ENCODE measurements at regions not wholly inside any gene's neighbourhood (a gene's known extent, or its start where the extent isn't known, plus 50 kb on each side); places are given as distances from the start of the nearest gene placed in this dataset.

DNA sequence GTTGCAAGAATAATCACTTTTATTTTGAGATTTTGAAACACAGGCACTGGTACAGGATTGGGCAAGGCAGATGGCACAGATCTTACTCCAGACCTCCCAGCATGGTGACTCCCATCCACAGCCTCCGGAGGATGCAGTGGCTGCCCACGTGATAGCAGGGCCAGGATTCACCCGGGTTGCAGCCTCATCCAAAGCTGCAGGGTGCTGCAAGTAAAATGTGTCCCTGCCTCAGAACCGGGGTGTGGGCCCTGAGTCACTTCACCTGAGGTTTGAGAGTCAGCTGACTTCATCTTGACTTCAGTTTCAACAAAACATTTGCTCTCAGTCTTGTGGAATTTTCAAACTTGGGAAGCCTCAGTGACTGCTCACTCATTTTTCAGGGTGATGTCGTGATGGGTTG is 201.9 kb downstream of the FGF9 start:
- no peaks in the 10 kb centered on the region for H3K9me3 ChIP-seq
- intact Hi-C loops (cut with DNase I; ENCODE audit: low total_unique reads) (no loop called here), in situ Hi-C loops (cut with MboI; ENCODE audit: low sequenced_read_pairs in 4 of 4) (no loop called here)
- ATAC-seq (no peak), DNase-seq (no peak)
- H3K27me3 ChIP-seq, result no peaks in the 10 kb centered on the region
- TF ChIP-seq, protein P1, sequence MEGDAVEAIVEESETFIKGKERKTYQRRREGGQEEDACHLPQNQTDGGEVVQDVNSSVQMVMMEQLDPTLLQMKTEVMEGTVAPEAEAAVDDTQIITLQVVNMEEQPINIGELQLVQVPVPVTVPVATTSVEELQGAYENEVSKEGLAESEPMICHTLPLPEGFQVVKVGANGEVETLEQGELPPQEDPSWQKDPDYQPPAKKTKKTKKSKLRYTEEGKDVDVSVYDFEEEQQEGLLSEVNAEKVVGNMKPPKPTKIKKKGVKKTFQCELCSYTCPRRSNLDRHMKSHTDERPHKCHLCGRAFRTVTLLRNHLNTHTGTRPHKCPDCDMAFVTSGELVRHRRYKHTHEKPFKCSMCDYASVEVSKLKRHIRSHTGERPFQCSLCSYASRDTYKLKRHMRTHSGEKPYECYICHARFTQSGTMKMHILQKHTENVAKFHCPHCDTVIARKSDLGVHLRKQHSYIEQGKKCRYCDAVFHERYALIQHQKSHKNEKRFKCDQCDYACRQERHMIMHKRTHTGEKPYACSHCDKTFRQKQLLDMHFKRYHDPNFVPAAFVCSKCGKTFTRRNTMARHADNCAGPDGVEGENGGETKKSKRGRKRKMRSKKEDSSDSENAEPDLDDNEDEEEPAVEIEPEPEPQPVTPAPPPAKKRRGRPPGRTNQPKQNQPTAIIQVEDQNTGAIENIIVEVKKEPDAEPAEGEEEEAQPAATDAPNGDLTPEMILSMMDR (IDR thresholded peaks at IDR 0.05 in 4 of 5, conservative IDR thresholded peaks at IDR 0.05 in 1 of 5), result no peak
- TF ChIP-seq POLR2A (IDR thresholded peaks at IDR 0.05), result no peak
- H3K4me3 ChIP-seq, result no peak overlapping the region
- H3K27ac ChIP-seq, result no peak overlapping the region
- H3K36me3 ChIP-seq, result no peaks in the 10 kb centered on the region
- no peaks in the 10 kb centered on the region for H3K4me1 ChIP-seq

DNA sequence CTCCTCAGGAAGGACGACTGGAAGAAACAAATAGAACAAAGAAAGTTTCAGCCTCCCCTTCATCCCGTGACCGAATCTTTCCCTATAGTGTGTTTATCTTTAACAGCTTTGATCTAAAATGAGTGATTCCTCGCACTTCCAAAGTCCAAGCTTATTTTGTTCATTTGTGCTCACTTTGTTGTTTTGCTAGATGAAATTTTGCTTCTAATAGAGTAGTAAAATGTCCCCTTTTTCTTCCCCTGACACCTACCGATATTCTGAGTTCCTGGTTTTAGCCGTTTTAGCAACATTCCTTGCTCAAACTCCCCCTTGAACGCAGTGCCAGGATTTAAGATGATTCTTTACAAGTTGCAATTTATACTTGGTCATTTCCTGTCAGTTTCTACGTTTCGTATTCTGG is 204.2 kb downstream of the FGF9 start:
- DNase-seq (no peak), ATAC-seq (no peak)
- H3K4me3 ChIP-seq, result no peak overlapping the region
- TF ChIP-seq POLR2A (IDR thresholded peaks at IDR 0.05), result no peak
- TF ChIP-seq, protein P1 (IDR thresholded peaks at IDR 0.05 in 4 of 5, conservative IDR thresholded peaks at IDR 0.05 in 1 of 5), result no peak
- H3K27ac ChIP-seq, result no peak overlapping the region
- no peaks in the 10 kb centered on the region for H3K4me1 ChIP-seq
- no peaks in the 10 kb centered on the region for H3K9me3 ChIP-seq
- intact Hi-C loops (cut with DNase I; ENCODE audit: low total_unique reads) (no loop called here), in situ Hi-C loops (cut with MboI; ENCODE audit: low sequenced_read_pairs in 4 of 4) (no loop called here)
- no peaks in the 10 kb centered on the region for H3K36me3 ChIP-seq
- H3K27me3 ChIP-seq, result no peaks in the 10 kb centered on the region

DNA sequence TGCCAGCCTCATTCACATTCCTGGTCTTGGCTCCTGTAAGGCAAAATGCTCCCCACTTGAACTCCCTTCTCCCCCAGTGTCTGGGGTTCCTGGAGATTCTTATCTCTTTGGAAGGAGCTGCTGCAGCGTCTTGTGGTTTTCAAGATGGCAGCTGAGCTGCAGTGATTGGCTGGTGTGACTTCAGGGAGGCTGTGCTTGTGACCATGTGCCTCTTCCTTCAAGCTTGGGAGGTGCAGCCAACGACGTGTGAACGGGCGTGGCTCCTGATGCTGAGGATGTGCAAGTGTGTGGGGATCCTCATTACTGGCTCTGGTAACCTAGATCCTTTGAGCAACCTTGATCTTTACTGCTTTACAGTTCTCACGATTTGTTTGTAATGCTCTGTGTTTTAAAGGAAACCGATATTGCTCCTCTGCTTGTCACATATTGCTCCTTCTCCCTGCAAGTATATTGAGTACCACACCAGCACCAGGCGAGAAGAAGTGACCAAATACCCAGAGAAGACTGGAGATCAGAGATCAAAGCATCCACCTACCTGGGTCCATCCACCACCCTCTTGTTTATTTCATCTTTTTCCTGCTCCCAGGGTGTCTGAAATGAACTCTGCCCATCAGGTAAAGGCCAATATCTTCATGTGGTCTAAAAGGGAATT is 208.5 kb downstream of the FGF9 start:
- in situ Hi-C loops (cut with MboI; ENCODE audit: low sequenced_read_pairs in 4 of 4) (no loop called here), intact Hi-C loops (cut with DNase I; ENCODE audit: low total_unique reads) (no loop called here)
- no peak for DNase-seq
- no peaks in the 10 kb centered on the region for H3K4me1 ChIP-seq
- no peaks in the 10 kb centered on the region for H3K9me3 ChIP-seq
- H3K27me3 ChIP-seq, result no peaks in the 10 kb centered on the region
- H3K4me3 ChIP-seq, result no peak overlapping the region
- no peaks in the 10 kb centered on the region for H3K36me3 ChIP-seq
- no peak for ATAC-seq
- TF ChIP-seq, protein P1 (IDR thresholded peaks at IDR 0.05 in 4 of 5, conservative IDR thresholded peaks at IDR 0.05 in 1 of 5), result no peak
- no peak for TF ChIP-seq POLR2A (IDR thresholded peaks at IDR 0.05)
- no peak overlapping the region for H3K27ac ChIP-seq

DNA sequence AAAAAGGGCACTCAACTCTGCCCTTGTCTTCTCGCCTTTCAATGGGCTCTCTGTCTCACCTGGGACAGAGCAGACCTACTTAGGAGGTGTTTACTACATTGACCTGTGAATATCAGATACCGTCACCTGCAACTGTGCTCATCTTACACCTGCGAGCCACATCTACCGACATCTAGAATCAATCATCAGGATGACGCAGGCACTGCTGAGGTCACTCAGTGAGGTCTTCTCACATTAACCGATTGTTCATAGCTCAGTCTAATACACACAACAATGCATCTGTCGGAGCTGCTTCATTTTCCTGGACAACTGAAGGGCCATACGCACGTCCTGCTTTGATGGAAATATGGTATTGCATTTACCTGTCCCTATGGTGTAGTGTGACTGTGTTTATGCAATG is 211.9 kb downstream of the FGF9 start:
- no peaks in the 10 kb centered on the region for H3K4me1 ChIP-seq
- intact Hi-C loops (cut with DNase I; ENCODE audit: low total_unique reads), result no loop called here
- no peaks in the 10 kb centered on the region for H3K27me3 ChIP-seq
- in situ Hi-C loops (cut with MboI; ENCODE audit: low sequenced_read_pairs in 4 of 4), result no loop called here
- H3K4me3 ChIP-seq, result no peak overlapping the region
- no peak for ATAC-seq
- no peaks in the 10 kb centered on the region for H3K36me3 ChIP-seq
- no peaks in the 10 kb centered on the region for H3K9me3 ChIP-seq
- TF ChIP-seq, protein P1 (IDR thresholded peaks at IDR 0.05 in 4 of 5, conservative IDR thresholded peaks at IDR 0.05 in 1 of 5), result no peak
- TF ChIP-seq POLR2A (IDR thresholded peaks at IDR 0.05), result no peak
- H3K27ac ChIP-seq, result no peak overlapping the region
- DNase-seq, result no peak

DNA sequence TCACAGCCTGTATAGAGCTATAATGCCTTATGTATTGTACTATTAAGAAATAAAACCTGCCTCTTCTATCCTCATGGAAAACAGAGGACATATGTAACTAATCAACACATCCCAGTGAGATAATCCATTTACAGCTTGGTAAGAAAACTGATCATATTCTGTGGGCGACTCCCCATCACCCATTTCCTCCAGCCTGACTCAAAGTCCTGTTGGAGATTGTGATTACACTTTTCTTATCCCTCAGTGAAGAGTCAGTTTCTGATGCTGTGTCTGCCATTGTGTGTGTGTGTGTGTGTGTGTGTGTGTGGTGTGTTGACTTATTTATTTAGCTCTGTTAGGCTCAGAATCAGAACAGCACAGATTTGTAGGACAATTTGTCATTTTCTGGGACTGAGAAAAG is 212.8 kb downstream of the FGF9 start:
- TF ChIP-seq, protein P1 (IDR thresholded peaks at IDR 0.05 in 4 of 5, conservative IDR thresholded peaks at IDR 0.05 in 1 of 5), result no peak
- TF ChIP-seq POLR2A (IDR thresholded peaks at IDR 0.05), result no peak
- no peaks in the 10 kb centered on the region for H3K4me1 ChIP-seq
- H3K9me3 ChIP-seq, result no peaks in the 10 kb centered on the region
- in situ Hi-C loops (cut with MboI; ENCODE audit: low sequenced_read_pairs in 4 of 4), result no loop called here
- intact Hi-C loops (cut with DNase I; ENCODE audit: low total_unique reads), result no loop called here
- H3K27me3 ChIP-seq, result no peaks in the 10 kb centered on the region
- H3K36me3 ChIP-seq, result no peaks in the 10 kb centered on the region
- ATAC-seq (no peak), DNase-seq (no peak)
- no peak overlapping the region for H3K27ac ChIP-seq
- H3K4me3 ChIP-seq, result no peak overlapping the region

Measured in gastrocnemius medialis (tissue), 4 donors.